ENCODE measurements at regions not wholly inside any gene's neighbourhood (a gene's known extent, or its start where the extent isn't known, plus 50 kb on each side); places are given as distances from the start of the nearest gene placed in this dataset.

DNA sequence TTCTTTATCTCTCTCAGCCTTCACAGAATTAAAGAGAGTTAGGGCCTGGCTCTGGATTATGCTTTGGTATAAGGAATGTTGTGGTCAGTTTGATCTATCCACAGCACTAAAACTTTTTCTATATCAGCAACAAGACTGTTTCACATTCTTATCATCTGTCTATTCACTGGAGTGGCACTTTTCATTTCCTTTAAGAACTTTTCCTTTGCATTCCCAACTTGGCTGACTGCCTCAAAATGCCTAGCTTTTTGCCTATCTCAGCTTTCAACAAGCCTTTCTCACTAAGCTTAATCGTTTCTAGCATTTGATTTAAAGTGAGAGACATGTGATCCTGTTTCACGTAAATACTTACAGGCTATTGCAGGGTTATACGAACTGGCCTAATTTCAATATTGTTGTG lies 471.8 kb downstream of the GBE1 start:
- H3K9ac ChIP-seq (ENCODE audit: low read depth in 2 of 2, low read length in 2 of 2) = no peak overlapping the region
- DNase-seq = no peak
- no peaks in the 10 kb centered on the region for H3K36me3 ChIP-seq
- no peaks in the 10 kb centered on the region for H3K9me3 ChIP-seq
- no peak overlapping the region for H3K27ac ChIP-seq
- intact Hi-C loops (cut with DNase I) = no loop called here
- no peak overlapping the region for H3K4me3 ChIP-seq
- no peaks in the 10 kb centered on the region for H3K4me1 ChIP-seq
- no peaks in the 10 kb centered on the region for H3K27me3 ChIP-seq
- no peak for TF ChIP-seq CTCF (IDR thresholded peaks at IDR 0.05)

DNA sequence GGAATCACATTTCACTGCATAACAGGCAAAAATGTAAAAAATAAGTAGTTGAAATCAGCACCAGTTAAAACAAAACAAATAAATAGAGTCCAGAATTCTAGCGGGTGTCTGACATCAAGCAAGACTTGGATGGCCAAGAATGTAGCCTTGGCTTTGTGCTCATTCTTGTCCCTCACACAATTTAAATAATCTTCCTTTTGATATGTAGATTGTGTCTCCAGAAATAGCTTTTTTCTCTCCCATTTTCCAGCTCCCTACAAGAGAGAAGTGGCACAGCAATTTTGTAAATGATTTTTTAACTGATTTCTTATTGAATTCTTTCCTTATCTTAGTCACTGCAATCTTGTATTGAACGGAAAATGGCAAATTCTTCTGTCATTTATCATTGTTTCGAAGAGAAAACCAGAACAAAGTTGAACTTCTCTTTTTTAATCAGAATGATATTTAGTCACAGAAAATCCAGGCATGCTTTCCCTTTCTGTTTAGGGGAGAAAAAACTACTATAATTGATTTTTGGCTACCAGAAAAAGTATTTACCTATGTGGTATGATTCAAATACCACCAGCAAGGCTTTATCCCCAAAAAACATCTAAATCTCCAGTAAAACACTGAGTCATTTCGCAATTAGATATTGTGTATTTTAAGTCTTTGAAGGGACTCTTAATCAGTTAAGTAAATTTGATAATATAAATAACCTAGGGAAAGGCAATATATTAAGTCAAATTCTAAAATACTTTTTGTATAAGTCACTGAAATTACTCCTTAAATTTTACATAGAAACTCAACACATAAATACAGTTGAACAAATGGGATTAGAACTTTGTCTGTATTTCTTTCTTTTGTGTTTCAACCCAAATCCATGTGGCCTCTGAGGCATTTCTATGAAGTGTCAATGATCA lies 481.7 kb downstream of the GBE1 start:
- Histone ChIP-seq H3K27ac (no peak overlapping the region), H3K4me1 (no peaks in the 10 kb centered on the region), H3K4me3 (no peak overlapping the region), H3K9me3 (no peaks in the 10 kb centered on the region), H3K9ac (ENCODE audit: low read depth in 2 of 2, low read length in 2 of 2) (no peak overlapping the region), H3K27me3 (no peaks in the 10 kb centered on the region), H3K36me3 (no peaks in the 10 kb centered on the region)
- no peak for TF ChIP-seq CTCF (IDR thresholded peaks at IDR 0.05)
- intact Hi-C loops (cut with DNase I) = no loop called here
- DNase-seq = no peak

GRCh38 chr3:81277853-81278252 lies 483.6 kb downstream of the GBE1 start:
- Histone ChIP-seq H3K9ac (ENCODE audit: low read depth in 2 of 2, low read length in 2 of 2) (no peak overlapping the region), H3K36me3 (no peaks in the 10 kb centered on the region), H3K4me1 (no peaks in the 10 kb centered on the region), H3K27ac (no peak overlapping the region), H3K4me3 (no peak overlapping the region), H3K9me3 (no peaks in the 10 kb centered on the region), H3K27me3 (no peaks in the 10 kb centered on the region)
- DNase-seq = no peak
- no peak for TF ChIP-seq CTCF (IDR thresholded peaks at IDR 0.05)
- intact Hi-C loops (cut with DNase I) = no loop called here

- Histone ChIP-seq H3K9ac (ENCODE audit: low read depth in 2 of 2, low read length in 2 of 2) (no peak overlapping the region), H3K4me1 (no peaks in the 10 kb centered on the region), H3K9me3 (no peaks in the 10 kb centered on the region), H3K36me3 (no peaks in the 10 kb centered on the region), H3K27me3 (no peaks in the 10 kb centered on the region), H3K4me3 (no peak overlapping the region), H3K27ac (no peak overlapping the region)
- no peak for DNase-seq
- no peak for TF ChIP-seq CTCF (IDR thresholded peaks at IDR 0.05)
- intact Hi-C loops (cut with DNase I) = no loop called here
These were observed 486.8 kb downstream of the GBE1 start for GRCh38 chr3:81274671-81275070.

GRCh38 chr3:81270603-81271379 lies 490.7 kb downstream of the GBE1 start:
- no peaks in the 10 kb centered on the region for H3K9me3 ChIP-seq
- H3K4me3 ChIP-seq = no peak overlapping the region
- H3K27ac ChIP-seq = no peak overlapping the region
- no peaks in the 10 kb centered on the region for H3K36me3 ChIP-seq
- TF ChIP-seq CTCF (IDR thresholded peaks at IDR 0.05) = no peak
- no peak overlapping the region for H3K9ac ChIP-seq (ENCODE audit: low read depth in 2 of 2, low read length in 2 of 2)
- no peaks in the 10 kb centered on the region for H3K27me3 ChIP-seq
- no peak for DNase-seq
- intact Hi-C loops (cut with DNase I) = no loop called here
- no peaks in the 10 kb centered on the region for H3K4me1 ChIP-seq

Measured in colonic mucosa (tissue), 4 donors.